H1 (cell line): ENCODE measurements at regions not wholly inside any gene's neighbourhood (a gene's known extent, or its start where the extent isn't known, plus 50 kb on each side); places are given as distances from the start of the nearest gene placed in this dataset.

ENCODE experiments used
- CTCF ChIA-PET: fragments of 300-600 bp; sonication (Branson Sonifier 250); formaldehyde crosslinking; loops from one replicate; lab custom pipeline; 2021; ENCODE audit not compliant: partially characterized antibody; lab: Charles Lee
- POLR2A ChIA-PET: fragments of 300-600 bp; sonication (Branson Sonifier 250); formaldehyde crosslinking; loops from one replicate; lab custom pipeline; 2021; ENCODE audit warnings: inconsistent platforms; ENCODE audit not compliant: partially characterized antibody; lab: Charles Lee
- DNase-seq, 2 experiments: peaks; one replicate each; pipeline versions ENCODE4 v3.0.0 to v3.0.0-alpha.2; 2010 to 2022; ENCODE audit warnings: low spot score in 2 of 2, low read depth in 1 of 2, mixed read lengths in 1 of 2
- FAIRE-seq: peaks from 2 replicates; lab custom pipeline; 2011; peaks lifted over from hg19 to GRCh38; lab: Jason Lieb, UNC
- H2AFZ ChIP-seq: 2 replicates; pipeline ENCODE4 v1.8.1; 2012; ENCODE audit warnings: low read length, inconsistent platforms
- H2AK5ac ChIP-seq: 2 replicates; pipeline ENCODE4 v1.6.1; 2013; ENCODE audit warnings: low read depth, low read length
- H2BK120ac ChIP-seq: replicated peaks from 2 replicates; pipeline ENCODE3; 2013; ENCODE audit warnings: low read depth, low read length, inconsistent platforms
- H2BK12ac ChIP-seq: 2 replicates; pipeline ENCODE4 v1.6.1; 2013; ENCODE audit warnings: low read depth, low read length
- H2BK15ac ChIP-seq: 2 replicates; pipeline ENCODE4 v1.6.1; 2013; ENCODE audit warnings: low read length
- H2BK20ac ChIP-seq: 2 replicates; pipeline ENCODE4 v1.6.1; 2013; ENCODE audit warnings: low read length
- H2BK5ac ChIP-seq: 2 replicates; pipeline ENCODE4 v1.6.1; 2013; ENCODE audit warnings: low read depth, low read length
- H3K14ac ChIP-seq: 2 replicates; pipeline ENCODE4 v1.6.1; 2013; ENCODE audit warnings: inconsistent platforms; ENCODE audit not compliant: insufficient read length
- H3K18ac ChIP-seq: 2 replicates; pipeline ENCODE4 v1.6.1; 2013; ENCODE audit warnings: low read length; ENCODE audit errors: extremely low read depth
- H3K23ac ChIP-seq: 2 replicates; pipeline ENCODE4 v1.6.1; 2013; ENCODE audit warnings: inconsistent platforms; ENCODE audit not compliant: insufficient read length
- H3K23me2 ChIP-seq: 2 replicates; pipeline ENCODE4 v1.6.1; 2013; ENCODE audit warnings: low read depth, low read length
- H3K27ac ChIP-seq: 2 replicates; pipeline ENCODE4 v1.6.1; 2011; ENCODE audit warnings: low read depth, low read length, inconsistent platforms
- H3K27me3 ChIP-seq, 4 experiments: replicated peaks in 1 of 4; 1 replicate in 1 of 4; 2 replicates in 3 of 4; pipeline versions ENCODE4 v1.6.1 to v1.8.1; 2011 to 2013; ENCODE audit warnings: low read length in 3 of 4, mild to moderate bottlenecking in 3 of 4, inconsistent platforms in 2 of 4, mixed read lengths in 2 of 4, moderate library complexity in 1 of 4; ENCODE audit not compliant: control insufficient read depth in 3 of 4, insufficient read depth in 3 of 4; ENCODE audit errors: extremely low read depth in 1 of 4
- H3K36me3 ChIP-seq, 4 experiments: 2 replicates each; pipeline versions ENCODE4 v1.6.1 to v1.8.1; 2011 to 2013; ENCODE audit warnings: mild to moderate bottlenecking in 4 of 4, low read length in 3 of 4, moderate library complexity in 2 of 4, control low read depth in 1 of 4, inconsistent platforms in 1 of 4; ENCODE audit not compliant: insufficient read depth in 4 of 4, control insufficient read depth in 2 of 4
- H3K4ac ChIP-seq: replicated peaks from 2 replicates; pipeline ENCODE3; 2013; ENCODE audit warnings: low read length, low read depth, mixed read lengths, inconsistent platforms; ENCODE audit not compliant: insufficient read length
- H3K4me1 ChIP-seq, 4 experiments: replicated peaks in 1 of 4; 1 replicate in 1 of 4; 2 replicates in 3 of 4; pipeline versions ENCODE4 v1.6.1 to v1.8.1; 2011 to 2013; ENCODE audit warnings: low read length in 3 of 4, inconsistent platforms in 2 of 4, mixed read lengths in 1 of 4; ENCODE audit not compliant: insufficient read depth in 4 of 4, control insufficient read depth in 3 of 4
- H3K4me2 ChIP-seq, 2 experiments: 2 replicates each; pipeline versions ENCODE4 v1.6.1 to v1.8.1; 2011 to 2013; ENCODE audit warnings: low read depth in 2 of 2, low read length in 2 of 2, control low read depth in 1 of 2, inconsistent platforms in 1 of 2, mild to moderate bottlenecking in 1 of 2; ENCODE audit not compliant: insufficient read depth in 1 of 2
- H3K4me3 ChIP-seq, 4 experiments: fragments of 200-600, 300-600 bp in 1 of 4; sonication (generic), shearing (Covaris generic), sonication (Bioruptor Twin) in 1 of 4; 2 replicates each; pipeline versions ENCODE4 v1.5.1 to v1.8.1; 2011 to 2016; ENCODE audit warnings: low read length in 4 of 4, low read depth in 3 of 4, control low read depth in 2 of 4, inconsistent platforms in 2 of 4, mild to moderate bottlenecking in 2 of 4, mixed read lengths in 1 of 4, moderate library complexity in 1 of 4; ENCODE audit not compliant: insufficient read depth in 2 of 4; ENCODE audit errors: extremely low read depth in 1 of 4
- H3K56ac ChIP-seq: replicated peaks from 2 replicates; pipeline ENCODE3; 2013; ENCODE audit warnings: low read depth, mild to moderate bottlenecking, mixed read lengths, low read length, inconsistent platforms; ENCODE audit not compliant: insufficient read length
- H3K79me1 ChIP-seq: 2 replicates; pipeline ENCODE4 v1.6.1; 2013; ENCODE audit warnings: low read depth, low read length, control low read depth
- H3K79me2 ChIP-seq, 2 experiments: 2 replicates each; pipeline versions ENCODE4 v1.6.1 to v1.8.1; 2012 to 2013; ENCODE audit warnings: low read length in 2 of 2, mild to moderate bottlenecking in 2 of 2, inconsistent platforms in 1 of 2; ENCODE audit not compliant: insufficient read depth in 2 of 2, control insufficient read depth in 1 of 2
- H3K9ac ChIP-seq, 4 experiments: replicated peaks in 1 of 4; 1 replicate in 1 of 4; 2 replicates in 3 of 4; pipeline versions ENCODE4 v1.6.1 to v1.8.1; 2011 to 2013; ENCODE audit warnings: low read depth in 3 of 4, low read length in 3 of 4, control low read depth in 2 of 4, mild to moderate bottlenecking in 2 of 4, moderate library complexity in 2 of 4, inconsistent platforms in 1 of 4; ENCODE audit errors: extremely low read depth in 1 of 4
- H3K9me3 ChIP-seq, 2 experiments: 2 replicates each; pipeline versions ENCODE4 v1.6.1 to v1.8.1; 2012 to 2013; ENCODE audit warnings: mild to moderate bottlenecking in 2 of 2, moderate library complexity in 2 of 2, control low read depth in 1 of 2, inconsistent platforms in 1 of 2, low read depth in 1 of 2, low read length in 1 of 2, mixed read lengths in 1 of 2; ENCODE audit not compliant: insufficient read depth in 2 of 2
- H4K20me1 ChIP-seq, 2 experiments: replicated peaks in 1 of 2; 2 replicates each; pipeline versions ENCODE3 to v1.8.1; 2011 to 2013; ENCODE audit warnings: inconsistent platforms in 2 of 2, low read length in 2 of 2, mild to moderate bottlenecking in 1 of 2; ENCODE audit not compliant: insufficient read depth in 2 of 2, control insufficient read depth in 1 of 2
- H4K5ac ChIP-seq: 2 replicates; pipeline ENCODE4 v1.6.1; 2013; ENCODE audit warnings: low read length, low read depth, mixed read lengths, inconsistent platforms; ENCODE audit not compliant: insufficient read length
- H4K8ac ChIP-seq: 2 replicates; pipeline ENCODE4 v1.8.0; 2013; ENCODE audit warnings: mild to moderate bottlenecking, moderate library complexity, low read length, inconsistent platforms; ENCODE audit not compliant: insufficient read depth; ENCODE audit errors: extremely low read depth
- H4K91ac ChIP-seq: replicated peaks from 2 replicates; pipeline ENCODE3; 2013; ENCODE audit warnings: low read length, mixed read lengths, inconsistent platforms; ENCODE audit not compliant: insufficient read length
- WGBS, 2 experiments: shearing (Covaris generic) in 1 of 2; methylation state at CpG; one replicate each; pipeline versions ENCODE4 v1.1.6 to v1.1.7; 2013 to 2015; ENCODE audit warnings: low lambda C conversion rate in 2 of 2, mixed read lengths in 2 of 2, inconsistent platforms in 1 of 2, low coverage in 1 of 2, missing lambda C conversion rate in 1 of 2; ENCODE audit not compliant: insufficient replicate concordance in 2 of 2, insufficient coverage in 1 of 2, insufficient read length in 1 of 2; ENCODE audit errors: extremely low coverage in 1 of 2, missing lambda C conversion rate in 1 of 2; 5-methylcytosine and 5-hydroxymethylcytosine counted together
- TF ChIP-seq, protein P1 (sequence below): IDR thresholded peaks from 2 replicates; pipeline ENCODE4 v1.6.1; 2012; ENCODE audit warnings: low read length, inconsistent platforms

DNA sequence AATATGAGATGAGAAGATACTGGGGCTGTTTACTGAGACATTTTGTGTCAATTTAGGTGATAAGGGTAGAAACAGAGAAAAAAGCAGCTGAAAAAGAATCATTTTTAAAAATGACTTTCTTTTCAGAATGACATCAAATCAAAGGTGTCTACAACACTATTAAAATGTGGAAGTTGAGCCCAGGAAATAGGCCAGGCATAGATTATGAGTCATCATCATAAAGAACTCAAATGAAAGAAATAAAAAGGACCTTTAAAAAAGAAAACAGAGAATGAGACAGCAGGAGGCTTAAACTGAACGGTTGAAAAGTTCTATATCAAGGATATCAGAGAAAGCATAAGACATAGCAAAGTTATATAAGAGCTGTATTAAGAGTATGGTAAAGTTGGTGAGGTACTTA is 442.5 kb downstream of the CNTN6 start:
- Histone ChIP-seq H3K4me1 (no peaks in the 10 kb centered on the region), H3K27me3 (no peaks in the 10 kb centered on the region), H3K14ac (no peak overlapping the region), H4K5ac (no peak overlapping the region), H2BK20ac (no peak overlapping the region), H3K18ac (no peak overlapping the region), H3K27ac (no peak overlapping the region), H2AK5ac (no peak overlapping the region), H2BK12ac (no peak overlapping the region), H3K79me1 (no peaks in the 10 kb centered on the region), H2BK15ac (no peak overlapping the region), H3K4me2 (no peak overlapping the region), H3K9me3 (peaks cover 10% of the 10 kb centered on the region in 2 experiments; a peak in 2 of 4 replicates), H4K8ac (no peak overlapping the region), H3K79me2 (no peaks in the 10 kb centered on the region), H3K4me3 (no peak overlapping the region), H2BK120ac (no peak overlapping the region), H3K4ac (no peak overlapping the region), H3K23ac (no peak overlapping the region)
- POLR2A ChIA-PET = no interaction called here
- WGBS, 2 experiments = 92% methylated on average over 1 of the region's 1 CpG; no CpG with 5 or more reads in 1 of the 2 experiments
- TF ChIP-seq, protein P1, sequence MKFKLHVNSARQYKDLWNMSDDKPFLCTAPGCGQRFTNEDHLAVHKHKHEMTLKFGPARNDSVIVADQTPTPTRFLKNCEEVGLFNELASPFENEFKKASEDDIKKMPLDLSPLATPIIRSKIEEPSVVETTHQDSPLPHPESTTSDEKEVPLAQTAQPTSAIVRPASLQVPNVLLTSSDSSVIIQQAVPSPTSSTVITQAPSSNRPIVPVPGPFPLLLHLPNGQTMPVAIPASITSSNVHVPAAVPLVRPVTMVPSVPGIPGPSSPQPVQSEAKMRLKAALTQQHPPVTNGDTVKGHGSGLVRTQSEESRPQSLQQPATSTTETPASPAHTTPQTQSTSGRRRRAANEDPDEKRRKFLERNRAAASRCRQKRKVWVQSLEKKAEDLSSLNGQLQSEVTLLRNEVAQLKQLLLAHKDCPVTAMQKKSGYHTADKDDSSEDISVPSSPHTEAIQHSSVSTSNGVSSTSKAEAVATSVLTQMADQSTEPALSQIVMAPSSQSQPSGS = no peak
- TF ChIP-seq, all 59 proteins: peak for 0
- no peak overlapping the region for H3K56ac ChIP-seq
- FAIRE-seq (no peak), DNase-seq (no peak)
- no peaks in the 10 kb centered on the region for H3K36me3 ChIP-seq
- H2BK5ac ChIP-seq = no peak overlapping the region
- CTCF ChIA-PET = no interaction called here
- no peak overlapping the region for H2AFZ ChIP-seq
- no peaks in the 10 kb centered on the region for H4K20me1 ChIP-seq
- no peaks in the 10 kb centered on the region for H3K23me2 ChIP-seq
- no peak overlapping the region for H4K91ac ChIP-seq
- H3K9ac ChIP-seq = no peak overlapping the region
